Esophagus muscularis mucosa (tissue), 3 donors: ENCODE measurements at regions not wholly inside any gene's neighbourhood (a gene's known extent, or its start where the extent isn't known, plus 50 kb on each side); places are given as distances from the start of the nearest gene placed in this dataset.

Source experiments
- POLR2A ChIP-seq: fragments of 450-650 bp; IDR thresholded peaks from one replicate; pipeline ENCODE4 v1.6.1; 2017; ENCODE audit warnings: antibody characterized with exemption, moderate library complexity, mild to moderate bottlenecking, low read depth
- POLR2AphosphoS5 ChIP-seq, 2 donors: sonication (generic); formaldehyde crosslinking; IDR thresholded peaks; one replicate each; pipeline ENCODE4 v1.6.1; 2017; ENCODE audit warnings: antibody characterized with exemption in 2 of 2
- TF ChIP-seq, protein P1 (sequence below), 3 experiments: fragments of 200-600 bp in 2 of 3; fragments of 450-650 bp in 1 of 3; sonication (generic) in 2 of 3; IDR thresholded peaks; one replicate each; pipeline ENCODE4 v1.5.1; 2017 to 2019; ENCODE audit warnings: antibody characterized with exemption in 3 of 3, mild to moderate bottlenecking in 2 of 3, moderate library complexity in 1 of 3

DNA sequence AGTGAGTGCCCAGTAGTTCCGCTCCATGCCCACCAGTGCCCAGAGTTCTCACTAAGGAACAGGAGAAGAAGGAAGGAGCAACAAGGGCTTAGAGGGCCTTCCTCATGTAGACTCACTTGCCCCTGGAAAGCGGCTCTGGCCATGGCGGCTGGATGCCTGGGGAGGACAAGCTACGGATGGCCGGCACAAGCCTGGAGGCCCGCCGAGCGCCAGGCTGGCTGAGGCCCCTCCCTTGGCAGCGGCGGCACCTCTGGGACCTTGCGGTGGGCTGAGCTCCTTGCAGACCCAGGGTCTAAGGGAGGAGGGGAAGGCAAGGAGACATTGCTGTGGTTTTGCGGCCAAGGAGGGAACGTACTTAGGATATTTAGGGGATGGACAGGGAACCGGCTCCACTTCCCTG is 160.1 kb downstream of the SALL1 start:
- TF ChIP-seq, protein P1, sequence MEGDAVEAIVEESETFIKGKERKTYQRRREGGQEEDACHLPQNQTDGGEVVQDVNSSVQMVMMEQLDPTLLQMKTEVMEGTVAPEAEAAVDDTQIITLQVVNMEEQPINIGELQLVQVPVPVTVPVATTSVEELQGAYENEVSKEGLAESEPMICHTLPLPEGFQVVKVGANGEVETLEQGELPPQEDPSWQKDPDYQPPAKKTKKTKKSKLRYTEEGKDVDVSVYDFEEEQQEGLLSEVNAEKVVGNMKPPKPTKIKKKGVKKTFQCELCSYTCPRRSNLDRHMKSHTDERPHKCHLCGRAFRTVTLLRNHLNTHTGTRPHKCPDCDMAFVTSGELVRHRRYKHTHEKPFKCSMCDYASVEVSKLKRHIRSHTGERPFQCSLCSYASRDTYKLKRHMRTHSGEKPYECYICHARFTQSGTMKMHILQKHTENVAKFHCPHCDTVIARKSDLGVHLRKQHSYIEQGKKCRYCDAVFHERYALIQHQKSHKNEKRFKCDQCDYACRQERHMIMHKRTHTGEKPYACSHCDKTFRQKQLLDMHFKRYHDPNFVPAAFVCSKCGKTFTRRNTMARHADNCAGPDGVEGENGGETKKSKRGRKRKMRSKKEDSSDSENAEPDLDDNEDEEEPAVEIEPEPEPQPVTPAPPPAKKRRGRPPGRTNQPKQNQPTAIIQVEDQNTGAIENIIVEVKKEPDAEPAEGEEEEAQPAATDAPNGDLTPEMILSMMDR (IDR thresholded peaks at IDR 0.05), result no peak
- no peak for TF ChIP-seq POLR2A
- TF ChIP-seq POLR2AphosphoS5 (IDR thresholded peaks at IDR 0.05), result no peak
